ENCODE measurements at regions not wholly inside any gene's neighbourhood (a gene's known extent, or its start where the extent isn't known, plus 50 kb on each side); places are given as distances from the start of the nearest gene placed in this dataset.

DNA sequence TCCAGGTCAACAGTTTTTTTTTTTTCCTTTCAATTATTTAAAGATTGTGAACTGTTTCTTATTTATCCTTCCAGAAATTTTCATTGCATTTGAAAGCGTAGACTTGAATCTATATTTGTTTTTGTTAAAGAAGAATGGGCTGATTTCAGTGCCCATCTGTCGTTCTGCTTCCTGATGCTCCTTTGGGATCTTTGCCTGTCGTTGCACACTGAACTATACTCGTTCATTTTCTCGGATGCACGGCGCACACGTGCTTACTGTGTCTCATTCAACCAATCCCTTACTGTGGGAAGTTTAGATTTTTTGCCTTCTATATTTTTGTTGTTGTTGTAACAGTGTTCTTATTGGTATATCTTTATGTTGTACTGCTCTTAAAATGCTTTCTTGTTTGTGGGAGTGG is 149.7 kb downstream of the VAPA start:
- TF ChIP-seq EGR1 (IDR thresholded peaks at IDR 0.05; ENCODE audit: low read depth) (no peak), SP1 (IDR thresholded peaks at IDR 0.05; ENCODE audit: low read depth) (no peak), RAD21 (IDR thresholded peaks at IDR 0.05; ENCODE audit: low read depth) (no peak)
- intact Hi-C loops (cut with micrococcal nuclease) = loop anchor here (5.0 kb wide), 1 partner anchor 36 kb away; no protein-coding TSS in a partner anchor
- RAD21 ChIA-PET (ENCODE audit: low non-redundant PET in 1 of 2, low total read pairs in 2 of 2, uncharacterized antibody in 2 of 2, unreplicated experiment in 2 of 2) = no interaction called here

DNA sequence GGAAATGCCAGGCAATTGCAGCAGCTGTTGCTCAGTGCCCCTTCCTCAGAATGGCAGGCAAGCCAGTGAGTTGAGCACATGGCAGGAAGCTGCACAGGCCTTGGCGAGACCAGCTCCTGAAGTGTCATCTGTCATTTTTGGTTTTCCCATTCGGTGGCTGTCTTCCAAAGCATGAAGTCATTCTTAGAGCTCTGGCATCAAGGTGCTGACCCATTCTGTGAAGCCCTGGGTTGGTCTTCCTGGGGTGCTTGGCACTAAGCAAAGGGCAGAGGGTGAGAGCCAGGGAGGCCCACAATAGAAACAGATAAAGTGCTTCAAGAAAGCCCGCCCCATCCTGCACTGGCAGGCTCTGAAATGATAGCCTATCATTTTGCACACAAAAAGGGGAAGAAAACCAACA is 150.5 kb downstream of the VAPA start:
- ATAC-seq = no peak
- intact Hi-C loops (cut with micrococcal nuclease) = loop anchor here (5.0 kb wide), 1 partner anchor 37 kb away; no protein-coding TSS in a partner anchor
- Histone ChIP-seq H3K9me2 (ENCODE audit: insufficient read depth) (no peaks in the 10 kb centered on the region), H3K4me1 (ENCODE audit: control insufficient read depth in 1 of 2, insufficient read depth in 2 of 2, low read length in 2 of 2) (no peaks in the 10 kb centered on the region), H3K79me2 (ENCODE audit: insufficient read depth, low read length) (no peaks in the 10 kb centered on the region), H3K9me3 (ENCODE audit: control insufficient read depth in 1 of 2, insufficient read depth in 1 of 2, low read depth in 1 of 2, low read length in 2 of 2) (0 out of 4 replicates have a peak, but pooled peaks cover 0 to 3% of the 10 kb centered on the region in 2 experiments), H3K36me3 (ENCODE audit: control insufficient read depth in 1 of 2, insufficient read depth in 2 of 2, low read length in 2 of 2) (no peaks in the 10 kb centered on the region), H2AFZ (ENCODE audit: low read depth, low read length, poor library complexity, severe bottlenecking) (no peak overlapping the region), H4K20me1 (ENCODE audit: insufficient read depth) (no peaks in the 10 kb centered on the region), H3K27ac (ENCODE audit: low read depth, low read length) (no peak overlapping the region), H3K4me2 (ENCODE audit: low read length) (no peak overlapping the region), H3K4me3 (replicated peaks in 1 of 2; ENCODE audit: low read depth in 1 of 2, low read length in 2 of 2) (no peak overlapping the region), H3K27me3 (ENCODE audit: insufficient read depth, low read length) (peaks cover 16% of the 10 kb centered on the region; the same call in 1 of the 2 replicates), H3K9ac (ENCODE audit: low read length) (no peak overlapping the region)
- no peak for DNase-seq (ENCODE audit: low read depth, low spot score)
- ChIA-PET CTCF (no interaction called here), RAD21 (ENCODE audit: low non-redundant PET in 1 of 2, low total read pairs in 2 of 2, uncharacterized antibody in 2 of 2, unreplicated experiment in 2 of 2) (no interaction called here), POLR2A (no interaction called here)
- TF ChIP-seq CBX3 (IDR thresholded peaks at IDR 0.05; ENCODE audit: low read depth) = no peak
- TF ChIP-seq, protein P1, sequence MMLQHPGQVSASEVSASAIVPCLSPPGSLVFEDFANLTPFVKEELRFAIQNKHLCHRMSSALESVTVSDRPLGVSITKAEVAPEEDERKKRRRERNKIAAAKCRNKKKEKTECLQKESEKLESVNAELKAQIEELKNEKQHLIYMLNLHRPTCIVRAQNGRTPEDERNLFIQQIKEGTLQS (IDR thresholded peaks at IDR 0.05) = no peak
- TF ChIP-seq EZH2phosphoT487 (IDR thresholded peaks at IDR 0.05; ENCODE audit: borderline replicate concordance) = no peak
- BruUV-seq (replicated peaks) = no TSS peak

More for the DNA sequence above, 149.7 kb downstream of the VAPA start:
- DNase-seq (ENCODE audit: low read depth, low spot score) (no peak), ATAC-seq (no peak)
- Histone ChIP-seq H3K27me3 (ENCODE audit: insufficient read depth, low read length) (peaks cover 16% of the 10 kb centered on the region; the same call in 1 of the 2 replicates), H2AFZ (ENCODE audit: low read depth, low read length, poor library complexity, severe bottlenecking) (no peak overlapping the region), H3K9me3 (ENCODE audit: control insufficient read depth in 1 of 2, insufficient read depth in 1 of 2, low read depth in 1 of 2, low read length in 2 of 2) (0 out of 4 replicates have a peak, but pooled peaks cover 0 to 3% of the 10 kb centered on the region in 2 experiments), H3K9ac (ENCODE audit: low read length) (no peak overlapping the region), H3K4me3 (replicated peaks in 1 of 2; ENCODE audit: low read depth in 1 of 2, low read length in 2 of 2) (no peak overlapping the region), H3K4me1 (ENCODE audit: control insufficient read depth in 1 of 2, insufficient read depth in 2 of 2, low read length in 2 of 2) (no peaks in the 10 kb centered on the region), H3K9me2 (ENCODE audit: insufficient read depth) (no peaks in the 10 kb centered on the region), H3K36me3 (ENCODE audit: control insufficient read depth in 1 of 2, insufficient read depth in 2 of 2, low read length in 2 of 2) (no peaks in the 10 kb centered on the region), H4K20me1 (ENCODE audit: insufficient read depth) (no peaks in the 10 kb centered on the region), H3K79me2 (ENCODE audit: insufficient read depth, low read length) (no peaks in the 10 kb centered on the region), H3K27ac (ENCODE audit: low read depth, low read length) (no peak overlapping the region), H3K4me2 (ENCODE audit: low read length) (no peak overlapping the region)
- ChIA-PET POLR2A (no interaction called here), CTCF (no interaction called here)
- no TSS peak for BruUV-seq (replicated peaks)

Measured in HCT116 (cell line).